ENCODE measurements at regions not wholly inside any gene's neighbourhood (a gene's known extent, or its start where the extent isn't known, plus 50 kb on each side); places are given as distances from the start of the nearest gene placed in this dataset.

GRCh38 chr3:178329936-178330335 lies 206.3 kb upstream of the KCNMB2 start:
- no peak overlapping the region for H3K27ac ChIP-seq
- TF ChIP-seq ZFX (IDR thresholded peaks at IDR 0.05) (no peak), CTCF (conservative IDR thresholded peaks at IDR 0.05) (no peak)

- TF ChIP-seq CTCF (conservative IDR thresholded peaks at IDR 0.05) (no peak), ZFX (IDR thresholded peaks at IDR 0.05) (no peak)
- H3K27ac ChIP-seq = no peak overlapping the region
Measured at GRCh38 chr3:178334239-178334638, 202.0 kb upstream of the KCNMB2 start.

- TF ChIP-seq CTCF (conservative IDR thresholded peaks at IDR 0.05) = no peak
- H3K27ac ChIP-seq = no peak overlapping the region
Measured at GRCh38 chr3:178336336-178336735, 199.9 kb upstream of the KCNMB2 start.

- no peak overlapping the region for H3K27ac ChIP-seq
- TF ChIP-seq ZFX (IDR thresholded peaks at IDR 0.05) (no peak), CTCF (conservative IDR thresholded peaks at IDR 0.05) (no peak)
Measured at GRCh38 chr3:178340506-178340905, 195.7 kb upstream of the KCNMB2 start.

GRCh38 chr3:178341636-178342035 lies 194.6 kb upstream of the KCNMB2 start:
- no peak overlapping the region for H3K27ac ChIP-seq
- TF ChIP-seq ZFX (IDR thresholded peaks at IDR 0.05) (no peak), CTCF (conservative IDR thresholded peaks at IDR 0.05) (no peak)

- no peak overlapping the region for H3K27ac ChIP-seq
- TF ChIP-seq CTCF (conservative IDR thresholded peaks at IDR 0.05) (no peak), ZFX (IDR thresholded peaks at IDR 0.05) (no peak)
Measured at GRCh38 chr3:178342111-178342510, 194.1 kb upstream of the KCNMB2 start.

- H3K27ac ChIP-seq = no peak overlapping the region
- no peak for TF ChIP-seq CTCF (conservative IDR thresholded peaks at IDR 0.05)
- no peak for TF ChIP-seq ZFX (IDR thresholded peaks at IDR 0.05)
Measured at GRCh38 chr3:178343433-178344038, 192.7 kb upstream of the KCNMB2 start.

Measured in C4-2B (cell line).